ENCODE measurements at regions not wholly inside any gene's neighbourhood (a gene's known extent, or its start where the extent isn't known, plus 50 kb on each side); places are given as distances from the start of the nearest gene placed in this dataset.

DNA sequence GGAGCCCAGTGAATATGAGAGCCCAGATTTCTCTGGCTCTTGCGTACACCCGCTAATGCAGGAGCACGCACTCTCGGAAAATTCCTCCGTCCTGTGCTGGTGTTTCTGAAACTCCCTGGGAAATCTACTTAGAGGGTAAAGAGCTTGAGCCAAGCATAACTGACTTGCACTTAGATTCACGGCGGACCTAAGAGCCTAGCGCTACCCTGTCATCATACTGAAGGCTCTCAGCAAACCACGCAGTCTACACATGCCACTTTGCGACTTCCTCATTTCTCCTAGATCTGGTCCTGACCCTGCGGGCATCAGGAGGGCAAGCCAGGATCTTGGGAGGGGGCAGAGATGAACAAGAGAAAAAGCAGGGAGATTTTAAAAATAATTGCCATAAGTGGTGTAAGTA lies 324.7 kb downstream of the CD83 start:
- TF ChIP-seq, protein P1, sequence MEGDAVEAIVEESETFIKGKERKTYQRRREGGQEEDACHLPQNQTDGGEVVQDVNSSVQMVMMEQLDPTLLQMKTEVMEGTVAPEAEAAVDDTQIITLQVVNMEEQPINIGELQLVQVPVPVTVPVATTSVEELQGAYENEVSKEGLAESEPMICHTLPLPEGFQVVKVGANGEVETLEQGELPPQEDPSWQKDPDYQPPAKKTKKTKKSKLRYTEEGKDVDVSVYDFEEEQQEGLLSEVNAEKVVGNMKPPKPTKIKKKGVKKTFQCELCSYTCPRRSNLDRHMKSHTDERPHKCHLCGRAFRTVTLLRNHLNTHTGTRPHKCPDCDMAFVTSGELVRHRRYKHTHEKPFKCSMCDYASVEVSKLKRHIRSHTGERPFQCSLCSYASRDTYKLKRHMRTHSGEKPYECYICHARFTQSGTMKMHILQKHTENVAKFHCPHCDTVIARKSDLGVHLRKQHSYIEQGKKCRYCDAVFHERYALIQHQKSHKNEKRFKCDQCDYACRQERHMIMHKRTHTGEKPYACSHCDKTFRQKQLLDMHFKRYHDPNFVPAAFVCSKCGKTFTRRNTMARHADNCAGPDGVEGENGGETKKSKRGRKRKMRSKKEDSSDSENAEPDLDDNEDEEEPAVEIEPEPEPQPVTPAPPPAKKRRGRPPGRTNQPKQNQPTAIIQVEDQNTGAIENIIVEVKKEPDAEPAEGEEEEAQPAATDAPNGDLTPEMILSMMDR (IDR thresholded peaks at IDR 0.05): no peak
- TF ChIP-seq POLR2A (IDR thresholded peaks at IDR 0.05): no peak
